ENCODE measurements at regions not wholly inside any gene's neighbourhood (a gene's known extent, or its start where the extent isn't known, plus 50 kb on each side); places are given as distances from the start of the nearest gene placed in this dataset.

DNA sequence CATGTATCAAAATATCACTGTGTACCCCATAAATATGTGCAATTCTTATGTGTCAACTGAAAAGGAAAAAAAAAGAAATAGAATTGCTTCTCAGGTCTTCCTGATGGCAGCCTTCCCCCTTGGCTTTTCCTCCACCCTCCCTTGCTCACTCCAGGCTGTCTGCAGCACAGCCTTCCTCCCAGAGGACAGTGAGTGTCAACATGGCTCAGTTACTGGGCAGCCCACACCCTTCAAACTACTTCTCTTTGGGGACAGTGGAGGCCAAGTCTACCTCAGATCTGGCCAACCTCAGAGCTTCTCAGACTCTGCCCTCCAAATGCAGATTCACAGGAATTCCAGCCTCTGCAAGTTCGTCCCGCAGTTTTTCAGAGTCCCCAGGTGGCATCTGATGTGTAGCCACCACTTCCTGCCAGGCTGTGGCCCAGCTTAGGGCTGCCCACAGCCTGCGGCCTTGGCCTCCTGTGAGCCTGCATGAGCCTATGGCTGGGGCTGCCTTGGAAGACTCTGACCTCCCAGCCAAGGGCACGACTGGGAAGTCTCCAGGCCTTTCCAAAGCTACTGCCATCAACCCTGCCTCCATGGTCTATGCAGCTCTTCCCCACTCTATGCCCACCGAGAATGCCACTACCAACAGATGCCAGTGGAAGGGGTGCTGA, 148.0 kb upstream of the PWP1 start:
- FAIRE-seq (no peak), DNase-seq (ENCODE audit: insufficient read length, low spot score) (no peak)

DNA sequence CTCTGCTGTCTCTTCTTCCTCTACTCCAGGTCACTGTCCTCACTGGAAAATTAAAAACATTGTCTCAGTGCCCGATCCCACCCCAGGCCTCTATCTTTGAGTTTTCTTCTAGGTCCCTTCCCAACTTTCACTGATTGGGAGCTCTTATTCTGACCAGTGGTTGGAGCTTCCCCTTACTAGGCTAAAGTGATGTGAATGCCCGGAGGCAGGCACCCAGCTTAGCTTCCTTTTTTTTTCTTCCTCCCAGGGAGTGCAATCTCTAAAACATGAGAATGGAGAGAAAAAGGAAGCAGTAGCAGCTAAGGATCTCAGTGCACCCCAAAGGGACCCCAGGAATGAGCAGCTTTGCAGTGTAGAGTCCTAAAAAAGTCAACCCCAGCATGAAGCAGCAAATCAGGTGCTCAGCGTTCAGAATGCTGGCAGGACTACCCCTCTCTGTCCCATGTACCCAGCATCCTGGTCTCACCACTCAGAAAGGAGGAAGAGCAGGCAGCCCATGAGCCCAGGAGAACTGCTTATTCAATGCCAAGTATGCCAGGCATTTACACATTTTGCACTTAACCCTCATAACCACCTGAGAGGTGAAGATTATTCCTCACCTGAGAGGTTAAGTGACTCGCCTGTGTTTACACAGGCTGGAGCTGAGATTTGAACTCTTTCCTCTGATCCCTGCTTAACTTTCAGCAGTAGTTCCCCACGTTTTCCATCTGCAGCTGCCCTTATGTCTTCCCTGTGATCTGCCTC, 146.2 kb upstream of the PWP1 start:
- FAIRE-seq (no peak), DNase-seq (ENCODE audit: insufficient read length, low spot score) (no peak)

DNA sequence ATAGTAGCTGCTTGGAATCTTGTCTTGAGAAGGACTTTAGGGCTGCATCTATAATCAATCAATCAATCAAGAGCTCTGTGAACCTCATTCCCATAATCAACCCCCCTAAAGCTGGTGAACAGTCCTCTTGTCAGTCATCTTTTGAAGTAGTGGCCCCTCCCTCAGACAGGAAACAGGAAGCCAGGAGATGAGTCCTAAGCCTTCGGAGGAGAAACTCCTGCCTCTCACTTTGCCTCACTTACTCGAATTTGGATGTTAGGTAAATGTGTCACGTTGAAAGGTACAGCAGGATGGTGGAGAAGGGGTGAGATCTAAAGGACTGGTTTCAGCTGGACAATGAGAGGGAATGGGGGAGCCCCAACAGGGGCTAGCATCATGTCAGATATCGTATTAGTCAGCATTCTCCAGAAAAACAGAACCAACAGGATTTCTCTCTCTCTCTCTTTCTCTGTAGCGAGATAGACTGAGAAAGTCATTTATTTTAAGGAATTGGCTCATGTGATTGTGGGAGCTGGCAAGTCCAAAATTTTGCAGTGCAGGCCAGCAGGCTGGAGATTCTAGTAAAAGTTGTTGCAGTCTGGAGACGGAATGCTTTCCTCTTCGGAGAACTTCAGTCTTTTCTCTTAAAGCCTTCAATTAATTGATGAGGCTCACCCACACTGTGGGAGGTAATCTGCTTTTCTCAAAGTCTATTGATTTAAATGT, 144.4 kb upstream of the PWP1 start:
- FAIRE-seq (no peak), DNase-seq (ENCODE audit: insufficient read length, low spot score) (no peak)

DNA sequence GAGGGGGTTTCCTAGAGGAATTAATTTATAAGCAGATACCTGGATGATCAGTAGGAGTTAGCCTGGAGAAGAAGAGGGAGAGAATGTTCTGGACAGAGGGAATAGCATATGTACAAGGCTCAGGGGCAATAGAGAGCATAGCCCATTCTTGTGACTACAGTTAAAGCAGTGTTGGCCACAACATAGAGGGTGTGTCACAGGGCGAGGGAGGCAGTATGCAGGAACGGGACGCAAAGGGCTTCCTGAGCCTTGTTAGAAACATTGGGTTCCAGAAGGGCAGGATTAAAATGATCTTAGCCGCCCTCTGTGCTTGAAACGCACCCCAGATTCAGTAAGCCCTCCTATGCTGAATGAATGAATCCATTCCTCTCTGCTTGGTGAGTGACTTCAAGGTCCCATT, 142.2 kb upstream of the PWP1 start:
- no peak for FAIRE-seq
- no peak for DNase-seq (ENCODE audit: insufficient read length, low spot score)

DNA sequence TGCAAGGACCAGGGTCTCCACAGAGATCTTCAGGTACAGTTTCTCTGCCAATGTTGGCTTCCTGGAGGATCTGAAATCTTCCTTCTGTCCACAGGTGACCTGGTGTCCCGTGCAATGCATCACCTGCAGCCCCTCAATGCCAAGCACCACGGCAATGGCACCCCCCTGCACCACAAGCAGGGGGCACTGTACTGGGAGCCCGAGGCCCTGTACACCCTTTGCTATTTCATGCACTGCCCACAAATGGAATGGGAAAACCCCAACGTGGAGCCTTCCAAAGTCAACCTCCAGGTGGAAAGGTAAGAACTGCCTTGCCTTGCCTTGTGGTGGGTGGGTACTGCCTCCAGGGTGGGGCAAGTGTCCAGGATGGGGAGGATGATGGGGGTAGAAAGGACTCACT, 141.8 kb upstream of the PWP1 start:
- DNase-seq (ENCODE audit: insufficient read length, low spot score) (no peak), FAIRE-seq (no peak)

DNA sequence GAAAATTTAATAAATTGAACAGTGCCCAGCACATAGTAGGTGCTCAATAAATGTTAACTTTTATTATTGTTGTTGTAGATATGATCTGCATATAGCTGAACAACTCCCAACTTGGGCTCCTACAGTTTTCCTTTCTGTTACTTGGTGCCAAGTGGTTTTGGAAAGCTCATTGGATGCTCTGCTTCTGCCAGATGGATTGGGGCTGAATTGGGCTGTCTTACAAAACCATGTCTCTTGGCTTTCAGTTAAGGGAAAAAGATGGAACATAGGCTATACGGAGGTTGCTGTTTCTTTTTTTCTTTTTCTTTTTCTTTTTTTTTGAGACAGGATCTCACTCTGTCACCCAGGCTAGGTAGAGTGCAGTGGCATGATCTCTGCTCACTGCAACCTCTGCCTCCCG, 140.7 kb upstream of the PWP1 start:
- FAIRE-seq, result no peak
- DNase-seq (ENCODE audit: insufficient read length, low spot score), result no peak

DNA sequence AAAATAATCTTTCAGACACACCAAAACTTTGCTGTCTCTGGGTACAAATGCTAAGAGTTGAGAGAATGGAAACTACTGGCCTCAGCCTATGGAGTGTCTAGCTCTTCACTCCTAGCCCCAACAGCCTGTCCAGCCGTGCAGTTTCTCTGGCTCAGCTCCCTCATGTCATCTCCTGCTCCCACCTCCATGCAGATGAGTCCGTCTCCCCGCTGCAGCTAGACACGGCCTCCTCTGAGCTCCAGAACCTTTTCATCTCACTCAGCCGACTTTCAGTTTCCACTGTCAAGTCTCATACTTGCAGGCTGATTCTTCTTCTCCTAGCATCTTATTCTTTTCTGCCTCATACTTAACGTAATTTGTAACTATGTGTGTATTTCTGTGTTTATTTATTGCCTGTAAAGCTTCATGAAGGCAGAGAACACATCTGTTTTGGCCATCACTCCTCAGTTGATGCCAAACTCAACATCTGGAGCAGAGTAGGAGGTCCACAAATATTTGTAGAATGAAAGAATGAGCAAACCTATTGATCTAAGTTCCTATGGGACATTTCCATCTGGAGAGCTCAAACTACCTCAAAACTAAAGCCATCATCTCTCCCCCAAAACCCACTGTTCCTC, 139.8 kb upstream of the PWP1 start:
- DNase-seq (ENCODE audit: insufficient read length, low spot score), result no peak
- no peak for FAIRE-seq

DNA sequence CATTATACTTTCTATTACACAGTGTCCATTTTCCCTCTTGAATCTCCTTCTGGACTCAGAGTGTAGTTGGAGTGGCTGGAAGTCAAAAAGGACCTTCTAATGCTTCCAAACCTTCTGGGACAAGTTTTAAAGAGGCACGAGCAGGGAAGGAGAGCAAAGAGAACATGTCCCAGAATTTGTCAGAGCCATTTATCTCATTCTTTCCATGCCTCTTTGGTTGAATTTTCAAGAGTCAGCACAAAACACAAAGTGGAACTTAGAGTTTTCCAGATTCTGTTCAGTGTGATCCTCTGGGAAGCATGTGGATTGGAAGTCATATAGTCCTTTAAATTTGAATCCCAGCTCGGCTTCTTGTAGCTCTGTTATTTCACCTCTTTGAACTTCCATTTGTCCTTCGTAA, 138.2 kb upstream of the PWP1 start:
- no peak for FAIRE-seq
- DNase-seq (ENCODE audit: insufficient read length, low spot score), result no peak

DNA sequence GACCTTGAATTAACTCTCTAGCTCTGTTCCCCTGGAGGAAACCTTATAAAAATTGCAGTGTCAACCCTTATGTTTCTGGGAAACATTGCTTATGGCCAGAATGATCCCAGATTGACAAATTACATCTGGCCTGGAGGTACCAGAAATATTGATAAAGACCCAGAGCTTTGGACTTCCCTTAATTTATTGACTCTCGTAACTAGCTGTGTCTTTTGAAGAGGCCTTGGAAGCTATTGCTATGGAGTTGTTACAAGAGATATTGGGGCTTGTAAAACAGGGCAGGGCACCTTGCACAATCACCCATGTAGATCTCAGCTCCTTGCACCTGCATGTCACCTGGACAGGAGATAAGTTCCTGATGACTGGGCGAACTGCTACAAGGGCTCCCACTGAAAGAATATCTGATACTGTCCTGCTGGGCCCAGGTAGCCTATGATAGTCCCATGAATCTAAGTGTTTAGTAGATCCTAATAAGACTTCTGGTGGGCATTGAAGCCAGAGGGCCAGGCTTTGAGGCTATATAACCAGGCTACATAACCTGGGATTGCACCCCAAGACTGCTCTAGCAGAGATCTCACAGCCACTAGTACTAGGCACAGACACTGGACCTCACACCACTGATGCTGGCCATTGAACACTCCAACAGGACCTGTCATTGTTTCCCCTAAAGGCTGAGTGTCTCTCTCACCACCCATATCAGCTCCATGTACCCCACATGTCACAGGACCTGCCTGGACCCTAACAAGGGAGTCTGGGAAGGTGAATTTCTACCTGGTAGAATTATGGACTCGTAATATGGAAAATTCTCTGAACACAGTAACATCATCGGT, 135.7 kb upstream of the PWP1 start:
- FAIRE-seq, result no peak
- no peak for DNase-seq (ENCODE audit: insufficient read length, low spot score)

DNA sequence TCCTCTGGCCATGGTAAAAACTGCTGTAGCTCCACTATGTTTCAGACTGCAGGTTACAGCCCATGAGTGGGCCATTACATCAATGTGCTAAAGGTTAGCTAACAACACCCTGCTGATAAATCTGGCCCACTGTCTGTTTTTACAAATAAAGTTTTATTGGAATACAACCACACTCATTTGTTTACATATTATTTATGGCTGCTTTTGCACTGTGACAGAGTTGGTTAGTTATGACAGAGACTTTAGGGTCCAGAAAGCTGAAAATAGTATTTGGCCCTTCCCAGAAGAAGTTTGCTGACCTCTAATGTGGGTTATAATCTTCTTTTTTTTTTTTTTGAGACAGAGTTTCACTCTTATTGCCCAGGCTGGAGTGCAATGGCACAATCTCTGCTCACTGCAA, 134.2 kb upstream of the PWP1 start:
- DNase-seq (ENCODE audit: insufficient read length, low spot score) (no peak), FAIRE-seq (no peak)

DNA sequence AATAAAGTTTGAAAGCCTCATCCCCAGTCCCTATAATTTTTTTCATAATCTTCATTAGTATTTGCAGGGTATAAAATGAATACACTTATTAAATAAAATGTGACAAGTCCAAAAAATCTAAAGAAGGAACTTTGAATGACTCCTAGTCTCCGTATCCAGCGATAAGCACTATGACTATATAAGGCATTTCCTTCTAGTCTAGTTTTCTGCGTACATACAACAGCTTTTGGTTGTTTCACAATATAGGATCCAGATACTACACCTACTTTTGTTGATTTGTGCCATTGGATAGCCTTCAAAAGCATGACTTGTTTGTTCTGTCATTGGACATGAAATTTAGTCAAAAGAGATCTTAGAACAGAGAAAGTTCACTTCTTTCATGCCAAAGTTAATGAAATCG, 133.3 kb upstream of the PWP1 start:
- no peak for DNase-seq (ENCODE audit: insufficient read length, low spot score)
- FAIRE-seq, result no peak

DNA sequence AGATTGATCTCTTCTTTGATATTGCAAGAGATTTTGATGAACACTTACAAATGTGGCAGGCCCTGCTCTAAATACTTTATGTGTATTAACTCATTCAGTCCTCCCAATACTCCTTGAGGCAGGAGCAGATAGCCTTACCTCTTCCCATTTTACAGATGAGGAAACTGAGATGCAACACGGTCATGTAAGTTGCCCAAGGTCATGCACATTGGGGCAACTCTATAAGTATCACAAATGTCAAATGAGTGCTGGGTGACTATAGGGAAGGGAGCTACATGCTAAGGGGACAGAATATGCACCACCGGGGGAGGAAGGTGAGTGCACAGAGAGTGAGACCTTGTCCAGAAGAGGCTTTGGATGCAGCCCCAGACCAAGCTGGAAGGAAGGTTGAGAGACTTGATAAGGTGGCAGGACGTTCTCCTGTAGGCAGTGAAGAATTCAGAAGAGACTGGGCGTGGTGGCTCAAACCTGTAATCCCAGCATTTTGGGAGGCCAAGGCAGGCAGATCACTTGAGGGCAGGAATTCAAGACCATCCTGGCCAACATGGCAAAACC, 132.3 kb upstream of the PWP1 start:
- no peak for DNase-seq (ENCODE audit: insufficient read length, low spot score)
- no peak for FAIRE-seq

DNA sequence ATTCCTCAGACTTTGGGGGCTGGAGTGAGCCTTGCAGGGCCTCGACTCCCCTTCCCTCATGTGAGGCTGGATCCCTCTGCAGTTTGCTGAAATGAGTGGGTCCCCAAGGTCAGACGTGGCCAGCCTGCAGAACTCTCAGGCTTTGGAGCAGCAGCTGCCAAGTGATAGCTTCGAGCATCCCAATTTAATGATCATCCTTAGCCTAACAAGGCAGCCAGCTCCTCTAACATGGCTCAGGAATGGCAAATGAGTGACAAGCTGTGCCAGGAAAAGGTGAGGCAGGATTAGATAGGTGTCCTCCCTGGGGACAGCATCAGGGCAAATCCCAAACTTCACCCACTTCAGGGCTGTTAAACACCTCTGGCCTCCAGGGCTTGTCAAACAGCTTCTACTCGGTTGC, 130.7 kb upstream of the PWP1 start:
- DNase-seq (ENCODE audit: insufficient read length, low spot score) (no peak), FAIRE-seq (no peak)

DNA sequence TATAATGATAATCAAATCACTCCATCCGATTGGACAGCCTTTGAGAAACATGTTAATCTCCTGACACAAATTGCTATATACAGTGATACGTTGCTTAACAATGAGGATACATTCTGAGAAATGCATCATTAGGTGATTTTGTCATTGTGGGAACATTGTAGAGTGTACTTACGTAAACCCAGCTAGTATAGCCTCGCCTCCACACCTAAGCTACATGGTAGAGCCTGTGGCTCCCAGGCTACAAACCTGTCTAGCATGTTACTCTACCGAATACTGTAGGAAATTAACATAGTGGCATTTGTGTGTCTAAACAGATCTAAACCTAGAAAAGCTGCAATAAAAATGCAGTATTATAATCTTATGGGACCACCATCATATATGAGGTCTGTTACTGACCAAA, 128.6 kb upstream of the PWP1 start:
- DNase-seq (ENCODE audit: insufficient read length, low spot score) (no peak), FAIRE-seq (no peak)

DNA sequence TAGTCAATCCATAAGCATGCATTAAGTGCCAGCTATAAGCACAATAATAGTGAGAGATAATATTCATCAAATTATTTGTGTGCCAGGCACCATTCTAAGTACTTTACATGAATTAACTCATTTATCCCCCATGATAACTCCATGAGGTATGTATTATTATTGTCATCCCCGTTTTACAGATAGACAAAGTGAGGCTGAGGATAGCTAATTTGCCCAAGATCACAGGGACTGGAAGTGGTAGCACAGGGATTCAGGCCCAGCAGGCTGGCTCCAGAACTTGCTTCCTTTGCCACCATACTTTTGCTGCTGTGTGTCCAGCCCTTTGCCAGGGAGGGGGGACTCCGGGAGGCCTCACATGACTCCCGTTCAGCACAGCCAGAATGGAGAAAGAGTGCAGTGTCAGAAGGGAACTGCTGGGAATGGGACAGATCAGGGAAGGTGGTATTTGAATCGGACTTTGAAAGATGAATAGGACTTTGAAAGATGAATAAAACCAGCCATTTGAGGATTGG, 128.0 kb upstream of the PWP1 start:
- FAIRE-seq, result no peak
- DNase-seq (ENCODE audit: insufficient read length, low spot score), result no peak

DNA sequence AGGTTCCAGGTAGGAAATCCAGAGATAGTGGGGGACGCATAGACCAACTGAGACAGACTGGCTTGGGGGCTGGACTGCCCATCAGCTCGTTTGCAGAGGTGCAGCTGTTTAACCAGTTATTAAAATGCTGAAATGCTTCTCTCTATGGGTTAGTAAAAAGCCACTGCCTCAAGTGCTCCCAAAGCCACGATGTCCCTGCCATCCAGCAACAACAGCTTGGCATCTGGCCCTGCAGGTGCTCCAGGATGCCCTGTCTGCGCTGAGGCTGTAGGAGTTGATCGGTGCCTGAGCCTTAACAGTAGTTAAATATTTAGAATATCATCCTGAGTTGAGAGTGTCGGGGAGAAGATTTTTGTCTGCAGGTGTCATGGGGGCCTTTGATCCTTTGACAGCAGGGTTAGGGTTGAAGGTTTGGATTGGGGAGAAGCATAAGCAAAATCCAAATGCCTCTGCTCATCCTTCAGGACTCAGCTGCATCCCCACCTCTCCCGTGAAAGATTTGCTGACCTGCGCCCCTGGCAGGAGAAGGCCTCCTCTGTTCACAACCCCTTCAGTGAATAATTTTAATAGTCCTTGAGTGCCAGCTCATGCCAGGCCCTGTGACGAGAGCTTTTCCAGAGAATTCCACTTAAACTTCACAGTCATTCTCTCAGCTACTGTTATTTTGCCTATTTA, 127.3 kb upstream of the PWP1 start:
- no peak for DNase-seq (ENCODE audit: insufficient read length, low spot score)
- FAIRE-seq, result no peak

DNA sequence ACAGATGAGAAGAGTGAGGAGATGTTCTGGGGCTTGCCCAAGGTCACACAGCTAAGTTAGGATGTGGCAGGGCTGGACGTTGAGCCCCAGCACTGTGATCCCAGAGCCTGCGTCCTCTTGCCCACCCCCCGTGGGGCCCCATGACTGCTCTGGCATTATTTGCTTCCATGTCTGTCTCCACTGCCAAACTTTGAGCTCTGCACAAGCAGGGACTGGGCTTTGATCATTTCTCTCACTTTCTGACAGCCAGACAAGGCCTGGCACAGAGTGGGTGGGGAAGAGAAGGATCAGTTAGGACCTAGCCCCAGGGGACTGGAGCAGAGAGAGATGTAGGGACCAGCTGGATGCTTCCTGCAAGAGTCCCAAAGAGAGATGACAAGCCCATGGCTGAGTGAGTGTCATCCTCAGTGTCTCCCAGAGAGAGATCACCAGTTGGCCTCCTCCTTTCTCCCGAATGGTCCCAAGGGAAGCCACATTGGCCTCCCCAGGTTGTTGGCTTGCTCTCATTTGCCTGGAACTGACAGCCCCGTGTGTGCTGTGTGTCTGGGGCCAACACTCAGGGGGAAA, 126.7 kb upstream of the PWP1 start:
- no peak for FAIRE-seq
- DNase-seq (ENCODE audit: insufficient read length, low spot score), result no peak

DNA sequence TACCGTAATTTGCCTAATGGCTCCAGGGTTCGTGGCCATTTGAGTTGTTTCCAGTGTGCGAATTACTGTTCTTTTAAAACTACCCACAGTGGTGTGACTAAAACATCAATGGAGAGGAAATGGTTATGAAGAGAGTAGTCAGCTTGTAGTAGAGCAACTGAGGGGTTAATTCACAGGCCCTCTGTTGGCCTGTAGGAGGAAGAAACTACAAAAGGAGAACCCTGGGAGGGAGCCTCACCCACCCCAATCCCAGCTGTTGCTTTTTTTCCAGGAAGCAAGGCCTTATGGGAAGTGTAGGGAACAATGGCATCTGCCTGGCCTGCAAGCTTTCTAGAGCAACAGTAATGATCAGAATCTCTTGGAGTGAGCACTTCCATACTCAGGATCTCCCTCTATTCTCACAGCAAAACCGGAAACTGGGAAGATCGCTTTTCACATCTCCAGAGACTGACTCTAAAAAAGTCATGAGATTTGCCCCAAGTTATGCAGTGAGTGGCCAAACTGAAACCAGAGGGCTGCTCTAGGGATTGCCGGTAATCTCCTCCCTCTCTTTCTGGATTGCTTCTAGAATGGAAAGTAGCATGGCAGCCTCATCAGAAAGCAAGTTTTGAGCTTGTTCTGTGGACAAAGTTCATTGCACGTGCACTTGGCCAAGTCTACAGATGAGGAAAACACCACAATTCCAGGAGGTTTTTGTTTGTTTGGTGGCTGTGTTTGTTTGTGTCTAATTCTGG, 125.3 kb upstream of the PWP1 start:
- no peak for DNase-seq (ENCODE audit: insufficient read length, low spot score)
- no peak for FAIRE-seq

DNA sequence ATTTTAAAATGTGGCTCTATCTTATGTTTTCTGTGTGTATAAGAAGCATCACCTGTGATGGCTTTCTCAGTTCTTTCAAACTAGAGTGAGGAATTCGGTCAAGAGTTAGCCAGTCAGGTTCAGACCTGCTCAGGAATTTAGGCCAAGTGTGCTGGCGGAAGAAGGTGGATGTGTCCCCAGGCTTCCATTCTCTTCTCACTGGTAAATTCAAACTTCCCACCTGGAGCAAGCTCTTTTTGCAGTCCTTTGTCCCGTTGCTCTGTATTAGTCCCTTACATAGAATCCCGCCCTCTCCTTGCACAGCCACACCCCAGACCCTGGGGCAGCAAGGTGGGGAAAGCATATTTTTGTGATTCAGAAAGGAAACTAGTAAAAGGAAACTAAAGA, 124.7 kb upstream of the PWP1 start:
- DNase-seq (ENCODE audit: insufficient read length, low spot score), result no peak
- FAIRE-seq, result no peak

Data from GM19239 (cell line).